OCI-LY1 (cell line): ENCODE measurements at regions not wholly inside any gene's neighbourhood (a gene's known extent, or its start where the extent isn't known, plus 50 kb on each side); places are given as distances from the start of the nearest gene placed in this dataset.

Source experiments
- H2AFZ ChIP-seq: fragments of 200-600 bp; sonication (generic), shearing (Covaris generic); 2 replicates; pipeline ENCODE4 v1.6.0; 2014; ENCODE audit warnings: antibody characterized with exemption, mild to moderate bottlenecking, low read length
- H3F3A ChIP-seq: fragments of 200-600 bp; sonication (generic), shearing (Covaris generic); 2 replicates; pipeline ENCODE4 v1.6.0; 2014; ENCODE audit warnings: mild to moderate bottlenecking, antibody characterized with exemption, low read length, moderate library complexity; ENCODE audit not compliant: insufficient read depth
- H3K27ac ChIP-seq: fragments of 200-600 bp; sonication (generic); 2 replicates; pipeline ENCODE4 v1.5.1; 2014; ENCODE audit warnings: low read length, mixed run types, mild to moderate bottlenecking, low read depth; ENCODE audit not compliant: poor library complexity, severe bottlenecking
- H3K27me3 ChIP-seq: fragments of 200-600 bp; sonication (generic); 2 replicates; pipeline ENCODE4 v1.6.0; 2014; ENCODE audit warnings: antibody characterized with exemption, mild to moderate bottlenecking, low read length, moderate library complexity; ENCODE audit not compliant: insufficient read depth
- H3K36me3 ChIP-seq: fragments of 200-600 bp; sonication (generic); 2 replicates; pipeline ENCODE4 v1.6.1; 2014; ENCODE audit warnings: mild to moderate bottlenecking, antibody characterized with exemption, low read length, moderate library complexity, mixed read lengths; ENCODE audit not compliant: insufficient read depth
- H3K4me1 ChIP-seq: fragments of 200-600 bp; sonication (generic); 2 replicates; pipeline ENCODE4 v1.5.1; 2014; ENCODE audit warnings: mild to moderate bottlenecking, low read length, moderate library complexity; ENCODE audit not compliant: insufficient read depth, severe bottlenecking
- H3K4me2 ChIP-seq: fragments of 200-600 bp; sonication (generic), shearing (Covaris generic); 2 replicates; pipeline ENCODE4 v1.6.1; 2014; ENCODE audit warnings: low read length
- H3K4me3 ChIP-seq: fragments of 200-600 bp; sonication (generic); 2 replicates; pipeline ENCODE4 v1.5.1; 2014; ENCODE audit warnings: low read length, low read depth, mild to moderate bottlenecking, mixed read lengths; ENCODE audit not compliant: poor library complexity, severe bottlenecking
- H3K79me2 ChIP-seq: fragments of 200-600 bp; shearing (Covaris generic); 2 replicates; pipeline ENCODE4 v1.6.1; 2016; ENCODE audit warnings: mixed run types, low read length, mixed read lengths; ENCODE audit not compliant: insufficient read depth
- H3K9ac ChIP-seq: fragments of 200-600 bp; sonication (generic), shearing (Covaris generic); 2 replicates; pipeline ENCODE4 v1.6.1; 2014; ENCODE audit warnings: mild to moderate bottlenecking, low read length, mixed read lengths
- H3K9me2 ChIP-seq: fragments of 200-600 bp; sonication (generic), shearing (Covaris generic); 2 replicates; pipeline ENCODE4 v1.6.1; 2014; ENCODE audit warnings: low read depth, mild to moderate bottlenecking, low read length, mixed read lengths
- H3K9me3 ChIP-seq: fragments of 200-600 bp; shearing (Covaris generic); 2 replicates; pipeline ENCODE4 v1.6.1; 2014; ENCODE audit warnings: low read length, mixed read lengths
- H4K20me1 ChIP-seq: fragments of 200-600 bp; sonication (generic), shearing (Covaris generic); 2 replicates; pipeline ENCODE4 v1.6.0; 2016; ENCODE audit warnings: mild to moderate bottlenecking, low read length; ENCODE audit not compliant: insufficient read depth
- CTCF ChIP-seq: fragments of 200-600 bp; sonication (generic), shearing (Covaris generic); IDR thresholded peaks from 2 replicates; pipeline ENCODE4 v1.5.1; 2017; ENCODE audit warnings: mild to moderate bottlenecking, antibody characterized with exemption, low read length, moderate library complexity, mixed read lengths
- EZH2 ChIP-seq: fragments of 200-600 bp; sonication (generic), shearing (Covaris generic); IDR thresholded peaks from 2 replicates; pipeline ENCODE4 v1.8.0; 2017; ENCODE audit warnings: borderline replicate concordance, mixed run types, mild to moderate bottlenecking, antibody characterized with exemption, low read length, moderate library complexity, mixed read lengths

GRCh38 chr19:30792561-30793505 lies 420.6 kb downstream of the ZNF536 start:
- Histone ChIP-seq H3K4me1 (no peaks in the 10 kb centered on the region), H3K27ac (no peak overlapping the region), H3K4me3 (no peak overlapping the region), H3K4me2 (no peak overlapping the region), H3F3A (no peaks in the 10 kb centered on the region), H3K9me2 (no peaks in the 10 kb centered on the region), H3K9me3 (no peaks in the 10 kb centered on the region), H3K79me2 (no peaks in the 10 kb centered on the region), H2AFZ (no peak overlapping the region), H3K36me3 (no peaks in the 10 kb centered on the region), H3K27me3 (no peaks in the 10 kb centered on the region), H3K9ac (no peak overlapping the region), H4K20me1 (no peaks in the 10 kb centered on the region)
- TF ChIP-seq EZH2 (no peak), CTCF (no peak)

GRCh38 chr19:30791088-30791487 lies 418.9 kb downstream of the ZNF536 start:
- Histone ChIP-seq H3K4me1 (no peaks in the 10 kb centered on the region), H3K27me3 (no peaks in the 10 kb centered on the region)

GRCh38 chr19:30790056-30790680 lies 418.0 kb downstream of the ZNF536 start:
- Histone ChIP-seq H3K27me3 (no peaks in the 10 kb centered on the region), H2AFZ (no peak overlapping the region), H3K9ac (no peak overlapping the region), H3K4me3 (no peak overlapping the region), H4K20me1 (no peaks in the 10 kb centered on the region), H3K79me2 (no peaks in the 10 kb centered on the region), H3F3A (no peaks in the 10 kb centered on the region), H3K9me2 (no peaks in the 10 kb centered on the region), H3K36me3 (no peaks in the 10 kb centered on the region), H3K9me3 (no peaks in the 10 kb centered on the region), H3K27ac (no peak overlapping the region), H3K4me2 (no peak overlapping the region), H3K4me1 (no peaks in the 10 kb centered on the region)
- no peak for TF ChIP-seq EZH2
- TF ChIP-seq CTCF = no peak

More at GRCh38 chr19:30791088-30791487, 418.9 kb downstream of the ZNF536 start:
- no peak overlapping the region for H3K4me2 ChIP-seq
- no peaks in the 10 kb centered on the region for H4K20me1 ChIP-seq
- H3K4me3 ChIP-seq = no peak overlapping the region
- H3F3A ChIP-seq = no peaks in the 10 kb centered on the region
- no peak overlapping the region for H2AFZ ChIP-seq
- no peaks in the 10 kb centered on the region for H3K9me2 ChIP-seq
- no peak overlapping the region for H3K27ac ChIP-seq
- TF ChIP-seq CTCF (no peak), EZH2 (no peak)
- H3K79me2 ChIP-seq = no peaks in the 10 kb centered on the region
- H3K36me3 ChIP-seq = no peaks in the 10 kb centered on the region
- H3K9me3 ChIP-seq = no peaks in the 10 kb centered on the region
- H3K9ac ChIP-seq = no peak overlapping the region
